ENCODE measurements at regions not wholly inside any gene's neighbourhood (a gene's known extent, or its start where the extent isn't known, plus 50 kb on each side); places are given as distances from the start of the nearest gene placed in this dataset.

DNA sequence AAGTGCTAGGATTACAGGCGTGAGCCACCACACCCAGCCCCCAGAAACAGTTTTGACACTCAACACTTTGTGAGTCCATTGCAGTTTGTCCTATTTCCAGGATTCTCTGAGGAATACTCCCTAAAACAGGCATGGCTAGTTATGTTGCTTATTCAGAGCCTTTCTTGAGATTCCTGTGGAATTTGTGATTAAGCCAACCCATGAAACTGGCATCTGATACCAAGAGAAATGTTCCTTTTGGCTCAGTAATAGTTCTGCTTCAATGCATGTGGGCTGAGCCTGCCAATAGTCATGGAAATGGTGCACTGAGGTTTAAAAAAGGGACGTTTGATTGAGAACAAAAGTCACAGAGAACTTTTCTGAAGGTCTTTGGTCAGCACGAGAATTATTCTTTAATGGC, 241.7 kb downstream of the PPP1R2C start:
- Mint-ChIP-seq H3K4me1 (ENCODE audit: low read depth) (peaks cover 5% of the 10 kb centered on the region), H3K36me3 (ENCODE audit: low read depth) (no peaks in the 10 kb centered on the region), H3K9me3 (no peaks in the 10 kb centered on the region)

DNA sequence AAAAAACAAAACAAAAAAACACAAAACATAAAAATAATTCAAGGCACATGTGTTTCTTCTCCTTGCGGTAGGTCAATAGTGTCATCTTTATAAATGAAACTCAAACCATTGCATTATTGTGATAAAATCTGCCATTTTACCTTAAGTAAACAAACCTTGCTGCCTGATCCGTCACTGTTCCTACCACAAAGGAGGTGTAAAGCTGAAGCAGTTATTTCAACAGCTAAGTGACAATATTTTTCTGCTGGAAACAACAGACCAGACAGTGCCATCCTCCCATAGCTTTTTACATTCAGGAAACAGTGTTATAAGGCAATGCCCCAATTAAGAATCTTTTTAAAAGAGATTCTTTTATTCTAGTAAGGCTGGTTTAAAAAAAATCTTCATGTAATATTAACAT, 242.7 kb downstream of the PPP1R2C start:
- Mint-ChIP-seq H3K27me3 (ENCODE audit: low read depth) (no peaks in the 10 kb centered on the region), H3K27ac (no peak overlapping the region), H3K36me3 (ENCODE audit: low read depth) (no peaks in the 10 kb centered on the region), H3K4me1 (ENCODE audit: low read depth) (peaks cover 5% of the 10 kb centered on the region), H3K9me3 (no peaks in the 10 kb centered on the region), H3K4me3 (ENCODE audit: low read depth) (no peak overlapping the region)
- intact Hi-C loops (cut with micrococcal nuclease) = no loop called here
- no peak for DNase-seq (ENCODE audit: low spot score)

More for the DNA sequence above, 241.7 kb downstream of the PPP1R2C start:
- intact Hi-C loops (cut with micrococcal nuclease) = no loop called here
- Mint-ChIP-seq H3K27me3 (ENCODE audit: low read depth) (no peaks in the 10 kb centered on the region), H3K4me3 (ENCODE audit: low read depth) (no peak overlapping the region), H3K27ac (no peak overlapping the region)
- DNase-seq (ENCODE audit: low spot score) = no peak

DNA sequence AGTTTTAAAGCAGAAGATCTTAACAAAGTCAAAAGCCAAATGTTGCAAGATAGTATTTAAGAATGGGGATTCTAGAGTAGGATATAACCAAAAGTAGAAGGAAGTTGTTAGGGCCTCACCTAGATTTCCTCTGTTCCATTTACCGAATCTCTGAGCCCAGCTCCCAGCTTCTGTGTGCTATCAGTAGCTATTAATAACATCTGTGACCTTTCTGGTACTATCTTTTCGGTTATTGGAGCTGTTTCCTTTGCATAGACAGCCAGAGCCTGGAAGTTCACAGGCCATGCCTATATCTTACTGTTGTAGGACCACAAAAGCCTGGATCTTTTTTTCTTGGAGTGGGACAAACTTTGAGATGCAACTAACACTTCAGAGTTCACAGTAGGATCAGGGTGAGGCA, 244.2 kb downstream of the PPP1R2C start:
- Mint-ChIP-seq H3K9me3 (no peaks in the 10 kb centered on the region), H3K27ac (no peak overlapping the region), H3K36me3 (ENCODE audit: low read depth) (no peaks in the 10 kb centered on the region), H3K27me3 (ENCODE audit: low read depth) (no peaks in the 10 kb centered on the region), H3K4me1 (ENCODE audit: low read depth) (peaks cover 5% of the 10 kb centered on the region), H3K4me3 (ENCODE audit: low read depth) (no peak overlapping the region)
- DNase-seq (ENCODE audit: low spot score) = no peak
- intact Hi-C loops (cut with micrococcal nuclease) = no loop called here

DNA sequence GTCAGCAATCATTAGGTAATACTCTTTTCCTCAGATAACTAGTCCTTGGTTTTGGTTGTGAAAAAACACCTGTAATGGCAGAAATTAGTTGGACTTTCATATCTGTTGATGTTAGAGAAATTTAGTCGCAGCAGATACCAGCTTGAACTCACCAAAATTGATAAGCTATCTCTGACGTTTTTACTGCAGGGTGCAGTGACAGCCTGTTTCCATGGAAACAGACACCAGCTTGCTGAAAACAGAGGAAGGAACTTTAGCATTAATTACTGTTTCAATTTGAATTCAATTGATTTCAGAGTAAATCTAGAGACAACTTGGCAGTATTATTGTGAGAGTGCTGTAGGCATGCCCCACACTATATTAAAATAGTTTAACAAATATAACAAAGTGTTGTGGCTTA, 246.5 kb downstream of the PPP1R2C start:
- no peaks in the 10 kb centered on the region for H3K36me3 Mint-ChIP-seq (ENCODE audit: low read depth)

GRCh38 chrX:42530027-42530426, 247.9 kb downstream of the PPP1R2C start:
- no peak for DNase-seq (ENCODE audit: low spot score)
- H3K4me3 Mint-ChIP-seq (ENCODE audit: low read depth) = no peak overlapping the region
- H3K9me3 Mint-ChIP-seq = no peaks in the 10 kb centered on the region
- no peaks in the 10 kb centered on the region for H3K36me3 Mint-ChIP-seq (ENCODE audit: low read depth)
- H3K4me1 Mint-ChIP-seq (ENCODE audit: low read depth) = no peaks in the 10 kb centered on the region
- H3K27ac Mint-ChIP-seq = no peak overlapping the region
- intact Hi-C loops (cut with micrococcal nuclease) = no loop called here
- no peaks in the 10 kb centered on the region for H3K27me3 Mint-ChIP-seq (ENCODE audit: low read depth)

More for the DNA sequence above, 246.5 kb downstream of the PPP1R2C start:
- DNase-seq (ENCODE audit: low spot score) = peak; percentile 7
- Mint-ChIP-seq H3K9me3 (no peaks in the 10 kb centered on the region), H3K4me1 (ENCODE audit: low read depth) (no peaks in the 10 kb centered on the region), H3K4me3 (ENCODE audit: low read depth) (no peak overlapping the region), H3K27ac (no peak overlapping the region), H3K27me3 (ENCODE audit: low read depth) (no peaks in the 10 kb centered on the region)
- intact Hi-C loops (cut with micrococcal nuclease) = no loop called here

DNA sequence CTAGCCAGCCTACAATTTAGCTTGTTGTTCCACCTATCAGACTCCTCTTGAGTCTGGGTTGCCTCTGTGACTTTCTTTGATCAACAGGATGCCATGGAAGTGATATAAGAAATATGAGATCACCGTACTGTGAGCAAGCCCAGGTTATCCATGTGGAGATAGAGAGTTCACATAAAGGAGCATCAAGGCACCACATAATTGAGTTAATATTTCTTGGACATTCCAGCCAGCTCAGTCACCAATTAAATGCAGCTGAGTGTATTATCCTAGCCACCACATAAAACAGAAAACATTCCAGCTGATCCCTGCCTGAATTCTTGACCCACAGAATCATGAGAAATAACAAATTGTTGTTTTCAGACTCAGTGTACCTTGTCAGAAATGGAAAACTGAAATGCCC, 253.6 kb downstream of the PPP1R2C start:
- no peak for DNase-seq (ENCODE audit: low spot score)
- H3K36me3 Mint-ChIP-seq (ENCODE audit: low read depth) = no peaks in the 10 kb centered on the region
- no peaks in the 10 kb centered on the region for H3K27me3 Mint-ChIP-seq (ENCODE audit: low read depth)
- no peaks in the 10 kb centered on the region for H3K9me3 Mint-ChIP-seq
- intact Hi-C loops (cut with micrococcal nuclease) = no loop called here
- no peak overlapping the region for H3K27ac Mint-ChIP-seq
- no peak overlapping the region for H3K4me3 Mint-ChIP-seq (ENCODE audit: low read depth)
- H3K4me1 Mint-ChIP-seq (ENCODE audit: low read depth) = no peaks in the 10 kb centered on the region

GRCh38 chrX:42519666-42520231, 258.2 kb downstream of the PPP1R2C start:
- no peak for DNase-seq (ENCODE audit: low spot score)
- Mint-ChIP-seq H3K27ac (no peak overlapping the region), H3K27me3 (ENCODE audit: low read depth) (no peaks in the 10 kb centered on the region), H3K36me3 (ENCODE audit: low read depth) (no peaks in the 10 kb centered on the region), H3K4me3 (ENCODE audit: low read depth) (no peak overlapping the region), H3K9me3 (no peaks in the 10 kb centered on the region), H3K4me1 (ENCODE audit: low read depth) (no peaks in the 10 kb centered on the region)
- intact Hi-C loops (cut with micrococcal nuclease) = no loop called here

- Mint-ChIP-seq H3K36me3 (ENCODE audit: low read depth) (no peaks in the 10 kb centered on the region), H3K4me1 (ENCODE audit: low read depth) (no peaks in the 10 kb centered on the region), H3K27me3 (ENCODE audit: low read depth) (no peaks in the 10 kb centered on the region), H3K9me3 (peaks cover 4% of the 10 kb centered on the region), H3K4me3 (ENCODE audit: low read depth) (no peak overlapping the region), H3K27ac (no peak overlapping the region)
- no peak for DNase-seq (ENCODE audit: low spot score)
- intact Hi-C loops (cut with micrococcal nuclease) = no loop called here
Measured at GRCh38 chrX:42515939-42516338, 262.0 kb downstream of the PPP1R2C start.

DNA sequence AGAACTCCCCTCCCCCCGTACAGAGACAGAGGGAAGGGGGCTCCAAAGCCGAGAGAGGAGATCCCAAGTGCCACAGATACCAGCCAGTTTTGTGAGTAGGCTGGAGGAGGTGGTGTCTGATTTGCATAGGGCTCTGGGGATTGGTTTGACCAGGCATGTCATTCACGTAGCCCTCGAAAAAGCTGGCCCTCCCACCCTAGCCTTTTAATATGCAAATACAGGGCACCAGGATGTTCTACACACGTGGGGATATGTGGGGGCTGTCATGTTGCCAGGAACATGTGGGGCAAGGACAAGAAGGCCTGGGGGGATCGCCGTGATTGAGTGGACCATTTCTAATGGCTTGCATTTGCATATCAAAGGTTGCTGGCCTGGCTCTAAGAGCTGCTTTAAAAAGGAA, 272.9 kb downstream of the PPP1R2C start:
- Mint-ChIP-seq H3K27ac (no peak overlapping the region), H3K4me3 (ENCODE audit: low read depth) (no peak overlapping the region), H3K36me3 (ENCODE audit: low read depth) (no peaks in the 10 kb centered on the region), H3K4me1 (ENCODE audit: low read depth) (no peaks in the 10 kb centered on the region), H3K9me3 (peaks cover 12% of the 10 kb centered on the region), H3K27me3 (ENCODE audit: low read depth) (no peaks in the 10 kb centered on the region)
- intact Hi-C loops (cut with micrococcal nuclease) = no loop called here
- DNase-seq (ENCODE audit: low spot score) = no peak

GRCh38 chrX:42499620-42500019, 278.3 kb downstream of the PPP1R2C start:
- Mint-ChIP-seq H3K27me3 (ENCODE audit: low read depth) (no peaks in the 10 kb centered on the region), H3K4me1 (ENCODE audit: low read depth) (no peaks in the 10 kb centered on the region)

GRCh38 chrX:42497356-42497755, 280.6 kb downstream of the PPP1R2C start:
- Mint-ChIP-seq H3K27me3 (ENCODE audit: low read depth) (no peaks in the 10 kb centered on the region), H3K36me3 (ENCODE audit: low read depth) (no peaks in the 10 kb centered on the region), H3K4me1 (ENCODE audit: low read depth) (no peaks in the 10 kb centered on the region), H3K27ac (no peak overlapping the region), H3K9me3 (no peaks in the 10 kb centered on the region), H3K4me3 (ENCODE audit: low read depth) (no peak overlapping the region)
- DNase-seq (ENCODE audit: low spot score) = no peak
- intact Hi-C loops (cut with micrococcal nuclease) = no loop called here

More at GRCh38 chrX:42499620-42500019, 278.3 kb downstream of the PPP1R2C start:
- H3K36me3 Mint-ChIP-seq (ENCODE audit: low read depth) = no peaks in the 10 kb centered on the region
- H3K4me3 Mint-ChIP-seq (ENCODE audit: low read depth) = no peak overlapping the region
- no peak overlapping the region for H3K27ac Mint-ChIP-seq
- H3K9me3 Mint-ChIP-seq = no peaks in the 10 kb centered on the region
- intact Hi-C loops (cut with micrococcal nuclease) = no loop called here
- DNase-seq (ENCODE audit: low spot score) = no peak

- Mint-ChIP-seq H3K36me3 (ENCODE audit: low read depth) (no peaks in the 10 kb centered on the region), H3K4me1 (ENCODE audit: low read depth) (no peaks in the 10 kb centered on the region), H3K4me3 (ENCODE audit: low read depth) (no peak overlapping the region), H3K9me3 (no peaks in the 10 kb centered on the region), H3K27ac (no peak overlapping the region), H3K27me3 (ENCODE audit: low read depth) (no peaks in the 10 kb centered on the region)
- no peak for DNase-seq (ENCODE audit: low spot score)
- intact Hi-C loops (cut with micrococcal nuclease) = no loop called here
Measured at GRCh38 chrX:42496239-42496638, 281.7 kb downstream of the PPP1R2C start.

DNA sequence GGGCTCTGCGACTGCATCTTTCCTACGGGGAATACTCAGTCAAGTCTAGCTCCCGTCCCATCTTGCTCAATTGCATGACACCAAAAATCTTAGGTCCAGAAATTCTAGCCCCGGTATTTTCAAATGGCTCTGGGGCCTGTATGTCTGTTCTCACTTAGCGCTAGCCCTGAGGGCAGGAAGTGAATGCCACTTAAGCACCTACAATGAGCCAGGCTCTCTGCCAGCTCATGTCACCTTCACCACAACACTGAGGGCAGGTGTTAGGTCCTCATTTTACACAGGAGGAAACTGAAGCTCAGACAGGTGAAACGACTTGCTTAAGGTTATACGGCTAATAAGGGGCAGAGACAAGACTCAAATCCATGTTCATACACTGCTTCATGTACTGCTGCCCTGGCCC, 282.8 kb downstream of the PPP1R2C start:
- no peaks in the 10 kb centered on the region for H3K36me3 Mint-ChIP-seq (ENCODE audit: low read depth)
- no peak overlapping the region for H3K27ac Mint-ChIP-seq
- intact Hi-C loops (cut with micrococcal nuclease) = no loop called here
- DNase-seq (ENCODE audit: low spot score) = no peak
- no peaks in the 10 kb centered on the region for H3K27me3 Mint-ChIP-seq (ENCODE audit: low read depth)
- H3K4me3 Mint-ChIP-seq (ENCODE audit: low read depth) = no peak overlapping the region
- H3K9me3 Mint-ChIP-seq = no peaks in the 10 kb centered on the region
- H3K4me1 Mint-ChIP-seq (ENCODE audit: low read depth) = no peaks in the 10 kb centered on the region
